Breast epithelium (tissue), 4 donors: ENCODE measurements at regions not wholly inside any gene's neighbourhood (a gene's known extent, or its start where the extent isn't known, plus 50 kb on each side); places are given as distances from the start of the nearest gene placed in this dataset.

ENCODE experiments used
- DNase-seq, 2 donors: peaks; one replicate each; pipeline ENCODE4 v3.0.0-alpha.2; 2019; ENCODE audit warnings: low spot score in 2 of 2
- H3K27ac ChIP-seq, 2 donors: fragments of 200-600 bp; sonication (generic) in 1 of 2; one replicate each; pipeline ENCODE4 v1.5.1; 2016 to 2019; ENCODE audit warnings: mild to moderate bottlenecking in 1 of 2
- H3K27me3 ChIP-seq, 2 donors: fragments of 200-600 bp; sonication (generic) in 1 of 2; one replicate each; pipeline versions ENCODE4 v1.5.1 to v1.6.0; 2017 to 2019; ENCODE audit warnings: control low read depth in 1 of 2, mild to moderate bottlenecking in 1 of 2
- H3K36me3 ChIP-seq: fragments of 200-600 bp; one replicate; pipeline ENCODE4 v1.5.1; 2019
- H3K4me1 ChIP-seq, 2 donors: fragments of 200-600 bp; sonication (generic); one replicate each; pipeline ENCODE4 v1.5.1; 2016 to 2019; ENCODE audit warnings: control low read depth in 1 of 2
- H3K4me3 ChIP-seq, 3 donors: fragments of 200-600 bp; sonication (generic); 1 replicate in 2 of 3; 2 replicates in 1 of 3; pipeline ENCODE4 v1.5.1; 2016 to 2019; ENCODE audit warnings: mild to moderate bottlenecking in 3 of 3, moderate library complexity in 2 of 3
- H3K9me3 ChIP-seq, 2 donors: fragments of 200-600 bp; sonication (generic) in 1 of 2; one replicate each; pipeline ENCODE4 v1.5.1; 2016 to 2019; ENCODE audit warnings: control low read depth in 1 of 2
- CTCF ChIP-seq, 3 donors: fragments of 450-650 bp; IDR thresholded peaks; one replicate each; pipeline ENCODE4 v1.5.1; 2016 to 2017; ENCODE audit warnings: antibody characterized with exemption in 3 of 3, mild to moderate bottlenecking in 3 of 3, moderate library complexity in 3 of 3
- POLR2A ChIP-seq: fragments of 450-650 bp; IDR thresholded peaks from one replicate; pipeline ENCODE4 v1.6.1; 2016; ENCODE audit warnings: antibody characterized with exemption, mild to moderate bottlenecking, moderate library complexity
- POLR2AphosphoS5 ChIP-seq, 3 donors: sonication (generic); formaldehyde crosslinking; IDR thresholded peaks; one replicate each; pipeline ENCODE4 v1.6.1; 2017; ENCODE audit warnings: antibody characterized with exemption in 3 of 3
- intact Hi-C: fragments of 100-400 bp; cut with DNase I; formaldehyde crosslinking; loops from one replicate; pipeline ENCODE4 v1.15.1; 2023; ENCODE audit warnings: low total_unique reads

DNA sequence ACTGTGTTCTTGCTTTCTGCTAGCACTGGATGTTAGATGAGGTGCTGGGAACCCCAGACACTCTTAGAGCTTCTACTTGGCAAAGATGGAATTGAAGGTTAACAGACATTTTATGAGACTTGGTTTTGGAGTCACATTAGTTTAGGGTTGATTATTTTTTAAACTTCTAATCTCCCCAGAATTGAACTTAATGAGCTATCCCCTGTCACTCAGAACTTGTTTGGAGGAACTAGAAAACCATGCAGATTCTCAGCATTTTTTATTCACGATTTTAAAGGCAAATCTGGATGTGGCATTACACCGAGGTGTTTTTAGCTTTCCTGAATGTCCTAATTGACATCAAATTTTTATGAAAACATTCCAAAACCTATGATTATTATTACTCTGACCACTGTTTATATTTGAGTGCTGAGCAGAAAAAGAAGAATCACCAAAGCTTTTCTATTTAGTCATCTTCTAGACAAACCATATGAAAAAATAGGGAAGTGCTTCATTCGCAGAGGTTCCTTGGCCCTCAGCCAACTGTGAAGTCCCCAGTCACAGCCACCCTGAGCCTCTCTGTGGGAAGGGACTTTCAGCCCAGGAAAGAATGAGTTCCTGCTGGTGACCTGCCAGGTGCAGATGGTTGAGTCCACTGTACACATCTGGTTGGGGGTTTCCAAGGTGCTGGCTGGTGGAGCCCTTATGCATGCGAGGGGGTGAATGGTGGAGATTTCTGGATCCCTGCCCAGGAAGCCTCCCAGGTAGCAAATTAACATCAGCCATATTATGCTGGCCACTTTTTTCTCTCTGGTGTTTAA is 196.0 kb upstream of the TOPAZ1 start:
- intact Hi-C loops: loop anchor here (10.0 kb wide), 1 partner anchor 361 kb away; no protein-coding TSS in a partner anchor
- peak in 1 of 2 donors; percentile 20 for DNase-seq

DNA sequence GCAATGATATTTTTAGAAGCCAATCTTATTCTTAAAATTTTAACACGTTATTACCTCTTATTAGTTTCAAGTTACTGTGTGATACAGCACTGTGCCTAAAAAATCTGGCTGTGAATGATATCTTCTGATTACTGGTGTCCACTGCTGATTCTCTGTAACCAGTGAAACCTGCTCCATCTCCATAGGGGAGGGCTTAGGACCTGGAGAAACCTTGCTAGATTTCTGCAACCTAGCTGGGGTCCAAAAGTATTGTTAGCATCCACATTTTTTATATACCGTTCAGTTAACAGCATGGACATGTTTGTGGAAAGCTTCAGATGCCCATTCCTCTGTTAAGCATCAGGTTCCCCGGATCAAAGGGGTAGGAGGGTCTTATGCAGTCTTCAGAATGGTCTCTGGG is 193.9 kb upstream of the TOPAZ1 start:
- Histone ChIP-seq H3K27me3 (no peaks in the 10 kb centered on the region), H3K27ac (no peak overlapping the region), H3K4me3 (no peak overlapping the region), H3K9me3 (no peaks in the 10 kb centered on the region), H3K36me3 (no peaks in the 10 kb centered on the region), H3K4me1 (peaks cover 0 to 5% of the 10 kb centered on the region in 2 donors)
- intact Hi-C loops: loop anchor here (10.0 kb wide), 1 partner anchor 363 kb away; no protein-coding TSS in a partner anchor
- TF ChIP-seq CTCF (IDR thresholded peaks at IDR 0.05) (no peak), POLR2A (no peak), POLR2AphosphoS5 (IDR thresholded peaks at IDR 0.05) (no peak)
- DNase-seq: no peak

More for the DNA sequence above, 196.0 kb upstream of the TOPAZ1 start:
- no peaks in the 10 kb centered on the region for H3K9me3 ChIP-seq
- peaks cover 0 to 5% of the 10 kb centered on the region in 2 donors for H3K4me1 ChIP-seq
- no peak overlapping the region for H3K4me3 ChIP-seq
- TF ChIP-seq CTCF (IDR thresholded peaks at IDR 0.05) (no peak), POLR2A (no peak), POLR2AphosphoS5 (IDR thresholded peaks at IDR 0.05) (no peak)
- H3K27ac ChIP-seq: no peak overlapping the region
- H3K36me3 ChIP-seq: no peaks in the 10 kb centered on the region
- no peaks in the 10 kb centered on the region for H3K27me3 ChIP-seq

DNA sequence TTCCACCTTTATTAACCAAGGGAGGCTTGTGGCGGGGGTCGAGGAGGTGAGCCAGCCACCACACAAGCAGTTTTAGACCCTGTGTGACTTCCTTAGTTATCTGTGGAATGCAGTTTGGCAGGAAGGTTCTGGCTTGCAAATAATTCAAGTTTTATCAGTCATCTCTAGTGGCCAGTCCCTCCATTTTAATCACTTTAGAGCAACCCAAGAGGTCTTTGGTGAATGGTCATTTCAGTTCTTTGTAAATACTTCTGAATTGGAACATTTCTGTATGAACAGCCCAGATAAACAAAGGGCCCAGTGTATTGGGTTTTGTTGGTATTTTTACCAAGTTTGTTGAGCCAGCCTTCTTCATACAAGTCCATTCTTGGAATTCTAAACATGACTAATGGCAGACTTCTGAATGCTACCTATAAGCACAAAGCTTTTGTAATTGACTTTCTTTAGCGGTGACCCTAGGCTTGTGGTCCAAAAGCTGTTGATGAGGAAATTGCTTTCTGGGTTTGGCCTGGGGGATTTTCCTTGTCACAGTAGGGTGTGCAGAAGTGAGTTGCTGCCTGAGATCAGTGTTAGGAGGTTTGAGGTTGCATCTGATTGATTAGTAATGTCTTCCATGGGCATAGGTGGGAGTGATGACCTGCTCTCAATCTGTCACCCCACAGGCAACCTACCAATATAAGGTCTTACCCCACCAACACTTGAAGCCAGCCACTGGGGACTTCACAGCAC is 193.3 kb upstream of the TOPAZ1 start:
- Histone ChIP-seq H3K9me3 (no peaks in the 10 kb centered on the region), H3K4me1 (peaks cover 0 to 5% of the 10 kb centered on the region in 2 donors), H3K4me3 (no peak overlapping the region), H3K27ac (no peak overlapping the region), H3K27me3 (peaks cover 0 to 1% of the 10 kb centered on the region in 2 donors), H3K36me3 (no peaks in the 10 kb centered on the region)
- TF ChIP-seq POLR2A (no peak), CTCF (IDR thresholded peaks at IDR 0.05) (no peak), POLR2AphosphoS5 (IDR thresholded peaks at IDR 0.05) (no peak)
- DNase-seq: no peak
- intact Hi-C loops: loop anchor here (10.0 kb wide), 1 partner anchor 364 kb away; no protein-coding TSS in a partner anchor

DNA sequence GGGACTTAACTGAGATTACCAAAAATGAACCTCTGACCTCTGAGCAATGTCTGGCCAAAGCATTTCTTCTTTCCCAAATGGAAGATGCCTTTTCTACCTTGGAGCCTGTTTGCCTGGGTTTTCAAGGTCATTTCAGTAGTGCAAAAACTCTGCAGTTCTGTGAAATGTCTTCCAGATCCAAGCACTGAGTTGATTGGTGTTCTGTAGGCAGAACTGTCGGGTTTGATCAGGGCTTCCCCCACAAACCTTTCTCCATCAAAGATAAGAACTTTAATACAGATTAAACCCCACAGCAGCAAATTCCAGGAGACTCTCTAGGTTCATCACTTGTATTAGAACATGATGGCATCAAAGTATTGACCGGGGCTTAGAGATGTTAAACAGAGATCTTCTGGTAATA is 192.7 kb upstream of the TOPAZ1 start:
- Histone ChIP-seq H3K4me3 (no peak overlapping the region), H3K36me3 (no peaks in the 10 kb centered on the region), H3K27me3 (peaks cover 0 to 6% of the 10 kb centered on the region in 2 donors), H3K27ac (no peak overlapping the region), H3K9me3 (no peaks in the 10 kb centered on the region), H3K4me1 (peaks cover 0 to 5% of the 10 kb centered on the region in 2 donors)
- TF ChIP-seq POLR2AphosphoS5 (IDR thresholded peaks at IDR 0.05) (no peak), POLR2A (no peak), CTCF (IDR thresholded peaks at IDR 0.05) (no peak)
- no peak for DNase-seq
- intact Hi-C loops: loop anchor here (10.0 kb wide), 1 partner anchor 364 kb away; no protein-coding TSS in a partner anchor

GRCh38 chr3:44050101-44050500 is 191.6 kb upstream of the TOPAZ1 start:
- intact Hi-C loops: no loop called here
- DNase-seq: no peak
- no peak overlapping the region for H3K27ac ChIP-seq

More at GRCh38 chr3:44050101-44050500, 191.6 kb upstream of the TOPAZ1 start:
- TF ChIP-seq POLR2A (no peak), CTCF (IDR thresholded peaks at IDR 0.05) (no peak), POLR2AphosphoS5 (IDR thresholded peaks at IDR 0.05) (no peak)
- H3K27me3 ChIP-seq: peaks cover 0 to 6% of the 10 kb centered on the region in 2 donors
- H3K9me3 ChIP-seq: no peaks in the 10 kb centered on the region
- peaks cover 0 to 5% of the 10 kb centered on the region in 2 donors for H3K4me1 ChIP-seq
- H3K4me3 ChIP-seq: no peak overlapping the region
- no peaks in the 10 kb centered on the region for H3K36me3 ChIP-seq
